ENCODE measurements at regions not wholly inside any gene's neighbourhood (a gene's known extent, or its start where the extent isn't known, plus 50 kb on each side); places are given as distances from the start of the nearest gene placed in this dataset.

DNA sequence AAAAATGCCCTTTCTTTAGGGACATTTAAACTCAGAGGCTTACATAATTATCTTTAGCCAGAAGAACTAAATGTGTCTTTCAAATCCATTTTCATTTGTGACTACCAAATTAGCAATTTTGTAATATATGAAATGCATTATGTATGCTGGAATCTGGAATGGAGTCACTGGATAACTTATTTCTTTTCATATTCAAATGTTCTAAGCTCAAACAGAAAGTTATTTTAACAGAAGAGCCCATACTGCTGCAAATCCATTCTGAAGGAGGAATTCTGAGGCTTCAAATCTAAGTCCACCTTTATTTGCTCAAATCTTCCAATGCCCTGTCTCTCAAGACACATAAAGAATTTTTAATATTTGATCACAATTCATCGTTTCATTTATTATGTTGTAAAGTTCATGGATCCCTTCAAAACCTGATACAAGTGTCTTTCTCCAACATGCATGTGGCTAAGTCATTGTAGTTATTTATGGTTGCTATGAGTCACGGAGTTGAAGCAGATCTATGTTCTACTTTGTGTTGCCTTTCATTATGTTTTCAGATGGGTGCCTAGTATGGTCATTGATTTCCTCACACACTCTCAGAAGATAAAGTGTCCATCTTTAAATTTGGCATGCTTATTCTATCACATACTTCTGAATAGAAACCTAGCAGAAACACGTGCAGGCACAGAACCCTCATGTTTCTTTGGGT lies 214.8 kb upstream of the GCFC2 start:
- H3K9me3 ChIP-seq = no peaks in the 10 kb centered on the region
- H3K4me3 ChIP-seq = no peak overlapping the region
- H3K27me3 ChIP-seq (ENCODE audit: insufficient read depth in 3 of 3, low read length in 2 of 3) = no peaks in the 10 kb centered on the region
- H3K36me3 ChIP-seq (ENCODE audit: insufficient read depth in 1 of 2, low read depth in 1 of 2) = no peaks in the 10 kb centered on the region
- H3K4me1 ChIP-seq = no peaks in the 10 kb centered on the region
- TF ChIP-seq, protein P1, sequence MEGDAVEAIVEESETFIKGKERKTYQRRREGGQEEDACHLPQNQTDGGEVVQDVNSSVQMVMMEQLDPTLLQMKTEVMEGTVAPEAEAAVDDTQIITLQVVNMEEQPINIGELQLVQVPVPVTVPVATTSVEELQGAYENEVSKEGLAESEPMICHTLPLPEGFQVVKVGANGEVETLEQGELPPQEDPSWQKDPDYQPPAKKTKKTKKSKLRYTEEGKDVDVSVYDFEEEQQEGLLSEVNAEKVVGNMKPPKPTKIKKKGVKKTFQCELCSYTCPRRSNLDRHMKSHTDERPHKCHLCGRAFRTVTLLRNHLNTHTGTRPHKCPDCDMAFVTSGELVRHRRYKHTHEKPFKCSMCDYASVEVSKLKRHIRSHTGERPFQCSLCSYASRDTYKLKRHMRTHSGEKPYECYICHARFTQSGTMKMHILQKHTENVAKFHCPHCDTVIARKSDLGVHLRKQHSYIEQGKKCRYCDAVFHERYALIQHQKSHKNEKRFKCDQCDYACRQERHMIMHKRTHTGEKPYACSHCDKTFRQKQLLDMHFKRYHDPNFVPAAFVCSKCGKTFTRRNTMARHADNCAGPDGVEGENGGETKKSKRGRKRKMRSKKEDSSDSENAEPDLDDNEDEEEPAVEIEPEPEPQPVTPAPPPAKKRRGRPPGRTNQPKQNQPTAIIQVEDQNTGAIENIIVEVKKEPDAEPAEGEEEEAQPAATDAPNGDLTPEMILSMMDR (IDR thresholded peaks at IDR 0.05) = no peak
- H3K27ac ChIP-seq = no peak overlapping the region
- WGBS, 3 donors = 73 to 78% (median 77%) methylated on average over 3 of the region's 3 CpGs
- DNase-seq = no peak
- intact Hi-C loops (cut with DNase I) = no loop called here
- ATAC-seq = no peak

DNA sequence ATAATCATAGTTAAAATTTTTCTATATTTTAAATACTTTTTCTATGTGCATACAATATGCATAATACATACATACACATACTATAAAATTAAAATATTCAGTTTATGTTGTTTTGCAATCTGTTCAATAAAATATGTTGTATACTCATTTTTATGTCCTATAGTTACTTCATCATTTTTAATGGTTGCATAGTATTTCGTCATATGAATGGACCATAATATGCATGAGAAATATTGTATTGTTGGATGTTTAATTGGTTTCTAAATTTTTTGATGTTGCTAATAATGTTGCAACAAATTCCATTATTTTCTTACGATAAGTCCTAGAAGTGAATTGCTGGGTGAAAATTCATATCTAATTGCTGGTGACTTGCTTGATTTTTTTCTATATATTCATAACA lies 211.5 kb upstream of the GCFC2 start:
- DNase-seq (no peak), ATAC-seq (no peak)
- no peaks in the 10 kb centered on the region for H3K4me1 ChIP-seq
- TF ChIP-seq, protein P1 (IDR thresholded peaks at IDR 0.05) = no peak
- no peaks in the 10 kb centered on the region for H3K9me3 ChIP-seq
- H3K27me3 ChIP-seq (ENCODE audit: insufficient read depth in 3 of 3, low read length in 2 of 3) = no peaks in the 10 kb centered on the region
- H3K36me3 ChIP-seq (ENCODE audit: insufficient read depth in 1 of 2, low read depth in 1 of 2) = no peaks in the 10 kb centered on the region
- intact Hi-C loops (cut with DNase I) = no loop called here
- H3K4me3 ChIP-seq = no peak overlapping the region
- 73 to 92% (median 90%) methylated on average over 2 of the region's 2 CpGs for WGBS, 3 donors
- no peak overlapping the region for H3K27ac ChIP-seq

DNA sequence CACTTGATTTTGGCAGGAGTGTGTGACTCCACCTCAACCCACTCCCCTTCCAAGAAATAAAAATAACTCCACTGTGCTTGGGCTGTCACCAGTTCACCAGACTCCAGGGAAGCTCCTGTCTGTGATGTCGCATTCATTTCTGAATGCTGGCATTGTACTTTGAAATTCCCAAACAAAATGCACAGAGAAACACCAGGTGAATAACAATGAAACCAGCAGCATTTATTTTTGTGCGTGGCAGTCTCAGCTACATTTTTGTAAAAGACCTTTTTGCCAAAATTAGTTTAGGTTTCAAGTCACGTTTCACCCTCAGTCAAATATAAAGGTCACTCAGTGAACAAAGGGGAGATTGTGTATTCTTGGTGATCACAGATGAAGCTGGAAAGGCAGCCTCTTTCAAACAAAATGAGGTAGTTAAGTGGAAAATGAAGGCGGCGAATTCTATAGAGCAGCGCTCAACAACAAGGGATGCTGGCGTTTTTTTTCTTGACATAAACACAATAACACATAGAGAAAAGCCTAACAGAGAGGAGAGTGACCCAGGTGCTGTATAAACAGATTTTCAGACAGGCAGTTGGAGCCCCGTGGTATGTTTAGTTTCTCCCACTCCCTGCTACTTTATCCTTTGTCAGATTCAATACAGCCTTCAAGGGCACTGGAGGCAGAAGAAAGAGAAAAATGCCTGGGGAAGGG lies 210.3 kb upstream of the GCFC2 start:
- Histone ChIP-seq H3K9me3 (no peaks in the 10 kb centered on the region), H3K4me3 (no peak overlapping the region), H3K4me1 (no peaks in the 10 kb centered on the region), H3K36me3 (ENCODE audit: insufficient read depth in 1 of 2, low read depth in 1 of 2) (no peaks in the 10 kb centered on the region), H3K27ac (no peak overlapping the region), H3K27me3 (ENCODE audit: insufficient read depth in 3 of 3, low read length in 2 of 3) (no peaks in the 10 kb centered on the region)
- 42 to 47% (median 47%) methylated on average over 8 of the region's 8 CpGs for WGBS, 3 donors
- ATAC-seq = no peak
- no peak for DNase-seq
- TF ChIP-seq, protein P1 (IDR thresholded peaks at IDR 0.05) = no peak
- intact Hi-C loops (cut with DNase I) = no loop called here

DNA sequence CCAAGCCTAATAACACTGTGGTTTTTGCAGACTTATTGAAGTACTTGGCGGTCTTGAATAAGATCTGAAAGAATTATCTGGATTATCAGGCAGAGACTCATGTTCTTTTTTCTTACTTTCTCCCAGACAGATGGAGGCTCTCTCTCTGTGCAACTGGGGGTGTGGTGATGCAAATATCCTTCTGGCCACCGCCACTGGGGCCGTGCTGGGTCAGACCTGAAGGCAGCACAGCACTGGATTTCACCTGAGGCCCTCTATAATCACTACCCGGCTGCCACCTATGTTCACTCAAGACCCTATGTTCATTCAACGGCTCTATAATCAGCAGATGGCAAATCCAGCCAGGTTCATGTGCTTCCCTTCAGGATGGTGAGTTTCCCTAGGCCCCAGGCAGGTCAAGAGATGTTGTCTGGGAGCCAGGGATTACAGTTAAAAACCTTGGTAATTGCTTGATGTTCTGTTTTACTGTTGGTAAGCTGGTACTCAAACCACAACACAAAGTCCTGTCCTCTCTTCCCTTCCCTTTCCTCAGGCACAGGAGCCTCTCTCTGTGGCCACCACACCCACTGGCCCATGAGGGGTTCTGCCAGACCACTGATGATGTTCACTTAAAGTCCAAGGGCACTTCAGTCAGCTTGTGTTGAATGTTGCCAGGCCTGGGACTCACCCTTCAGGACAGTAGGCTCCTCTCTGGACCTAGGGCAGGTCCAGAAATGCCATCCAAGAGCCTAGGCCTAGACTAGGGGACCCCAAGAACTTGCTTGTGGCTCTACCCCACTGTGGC lies 205.3 kb upstream of the GCFC2 start:
- H3K27ac ChIP-seq = no peak overlapping the region
- no peaks in the 10 kb centered on the region for H3K9me3 ChIP-seq
- TF ChIP-seq, protein P1 (IDR thresholded peaks at IDR 0.05) = no peak
- H3K36me3 ChIP-seq (ENCODE audit: insufficient read depth in 1 of 2, low read depth in 1 of 2) = no peaks in the 10 kb centered on the region
- no peak overlapping the region for H3K4me3 ChIP-seq
- 58 to 75% (median 69%) methylated on average over 5 of the region's 5 CpGs for WGBS, 3 donors
- no peaks in the 10 kb centered on the region for H3K27me3 ChIP-seq (ENCODE audit: insufficient read depth in 3 of 3, low read length in 2 of 3)
- intact Hi-C loops (cut with DNase I) = no loop called here
- H3K4me1 ChIP-seq = no peaks in the 10 kb centered on the region
- DNase-seq (no peak), ATAC-seq (no peak)
